ENCODE measurements at regions not wholly inside any gene's neighbourhood (a gene's known extent, or its start where the extent isn't known, plus 50 kb on each side); places are given as distances from the start of the nearest gene placed in this dataset.

DNA sequence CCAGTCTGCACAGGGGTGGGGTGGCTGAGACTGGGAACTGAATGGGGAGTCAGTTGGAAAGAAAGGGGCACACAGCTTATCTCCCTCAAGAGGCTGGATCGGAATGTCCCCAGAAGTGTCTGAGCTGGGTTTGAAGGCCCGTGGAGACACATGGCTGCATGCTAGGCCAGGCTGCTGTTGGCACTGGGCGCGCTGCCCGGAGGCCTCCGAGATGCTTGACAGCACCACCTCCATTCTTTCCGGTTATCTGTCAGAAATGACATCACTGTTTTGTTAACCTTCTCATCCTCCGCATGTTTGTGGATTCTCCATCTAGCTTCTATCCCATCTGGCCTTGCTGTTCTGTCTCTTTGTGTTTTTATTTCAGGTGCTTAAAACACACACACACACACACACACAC, 85.5 kb downstream of the APIP start:
- TF ChIP-seq, protein P1, sequence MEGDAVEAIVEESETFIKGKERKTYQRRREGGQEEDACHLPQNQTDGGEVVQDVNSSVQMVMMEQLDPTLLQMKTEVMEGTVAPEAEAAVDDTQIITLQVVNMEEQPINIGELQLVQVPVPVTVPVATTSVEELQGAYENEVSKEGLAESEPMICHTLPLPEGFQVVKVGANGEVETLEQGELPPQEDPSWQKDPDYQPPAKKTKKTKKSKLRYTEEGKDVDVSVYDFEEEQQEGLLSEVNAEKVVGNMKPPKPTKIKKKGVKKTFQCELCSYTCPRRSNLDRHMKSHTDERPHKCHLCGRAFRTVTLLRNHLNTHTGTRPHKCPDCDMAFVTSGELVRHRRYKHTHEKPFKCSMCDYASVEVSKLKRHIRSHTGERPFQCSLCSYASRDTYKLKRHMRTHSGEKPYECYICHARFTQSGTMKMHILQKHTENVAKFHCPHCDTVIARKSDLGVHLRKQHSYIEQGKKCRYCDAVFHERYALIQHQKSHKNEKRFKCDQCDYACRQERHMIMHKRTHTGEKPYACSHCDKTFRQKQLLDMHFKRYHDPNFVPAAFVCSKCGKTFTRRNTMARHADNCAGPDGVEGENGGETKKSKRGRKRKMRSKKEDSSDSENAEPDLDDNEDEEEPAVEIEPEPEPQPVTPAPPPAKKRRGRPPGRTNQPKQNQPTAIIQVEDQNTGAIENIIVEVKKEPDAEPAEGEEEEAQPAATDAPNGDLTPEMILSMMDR (conservative IDR thresholded peaks at IDR 0.05) = no peak
- Mint-ChIP-seq H3K27ac (no peak overlapping the region), H3K27me3 (no peaks in the 10 kb centered on the region), H3K4me1 (ENCODE audit: unreplicated experiment) (peaks cover 15% of the 10 kb centered on the region), H3K9me3 (no peaks in the 10 kb centered on the region), H3K4me3 (no peak overlapping the region), H3K36me3 (peaks cover 5% of the 10 kb centered on the region)
- DNase-seq (ENCODE audit: extremely low spot score, unreplicated experiment) = no peak

DNA sequence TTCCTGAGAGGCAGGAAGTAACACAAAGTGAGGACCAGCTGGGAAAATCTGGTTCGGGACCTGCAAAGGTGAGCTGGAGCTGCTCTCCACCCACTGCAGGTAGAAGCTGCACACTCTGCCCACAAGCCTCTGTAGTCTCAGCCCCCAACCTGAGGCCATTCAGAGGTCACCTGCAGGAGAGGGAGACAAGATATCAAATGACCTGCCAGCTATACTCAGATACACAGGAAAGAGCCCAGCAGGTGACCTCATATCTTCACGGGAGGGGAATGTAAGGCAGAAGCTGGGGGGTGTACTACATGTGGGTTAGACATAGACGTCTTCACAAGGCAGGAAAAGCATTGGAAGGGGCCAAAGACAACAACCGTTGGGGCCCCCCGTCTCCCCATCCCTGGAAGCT, 86.1 kb downstream of the APIP start:
- TF ChIP-seq, protein P1 (conservative IDR thresholded peaks at IDR 0.05) = no peak
- Mint-ChIP-seq H3K9me3 (no peaks in the 10 kb centered on the region), H3K27ac (no peak overlapping the region), H3K4me3 (no peak overlapping the region), H3K4me1 (ENCODE audit: unreplicated experiment) (peaks cover 15% of the 10 kb centered on the region), H3K27me3 (no peaks in the 10 kb centered on the region), H3K36me3 (peaks cover 5% of the 10 kb centered on the region)
- no peak for DNase-seq (ENCODE audit: extremely low spot score, unreplicated experiment)

DNA sequence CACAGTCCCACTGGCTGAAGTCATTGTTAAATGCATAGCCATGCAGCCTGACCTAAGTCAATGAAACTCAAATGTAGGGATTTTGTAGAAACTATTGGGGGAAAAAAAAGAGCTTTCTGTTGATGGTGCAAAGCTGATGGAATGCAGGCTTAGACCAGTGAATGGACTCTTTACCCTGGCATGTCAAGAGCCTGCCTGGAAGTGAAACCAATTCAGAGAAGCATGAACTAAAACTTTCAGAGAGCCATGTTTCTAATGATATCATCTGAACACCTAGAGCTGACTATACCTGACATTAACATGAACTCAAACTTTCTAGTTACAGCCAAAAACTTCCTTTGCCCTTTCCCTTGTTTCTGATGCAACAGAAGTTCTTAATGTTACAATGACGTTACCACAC, 89.0 kb downstream of the APIP start:
- Mint-ChIP-seq H3K4me1 (ENCODE audit: unreplicated experiment) (peaks cover 15% of the 10 kb centered on the region), H3K27me3 (no peaks in the 10 kb centered on the region), H3K4me3 (no peak overlapping the region), H3K9me3 (no peaks in the 10 kb centered on the region), H3K36me3 (peaks cover 5% of the 10 kb centered on the region), H3K27ac (no peak overlapping the region)
- TF ChIP-seq, protein P1 (conservative IDR thresholded peaks at IDR 0.05) = no peak
- DNase-seq (ENCODE audit: extremely low spot score, unreplicated experiment) = no peak

DNA sequence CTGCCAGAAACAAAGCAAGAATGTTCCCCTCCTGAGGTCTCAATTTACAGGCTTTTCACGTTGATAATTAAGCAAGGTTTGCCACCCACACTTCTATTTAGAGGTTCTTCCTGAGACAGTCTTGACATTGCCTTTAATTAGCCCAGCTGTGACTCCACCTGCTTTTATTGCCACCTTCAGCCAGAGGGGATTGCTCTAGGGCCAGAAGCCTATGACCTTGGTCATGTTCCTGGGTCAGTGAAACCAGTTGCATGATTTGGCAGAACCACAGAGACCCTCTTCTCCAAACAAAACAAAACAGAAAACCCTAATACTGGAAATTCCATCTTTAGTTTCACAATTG, 89.8 kb downstream of the APIP start:
- H3K4me3 Mint-ChIP-seq = no peak overlapping the region
- TF ChIP-seq, protein P1 (conservative IDR thresholded peaks at IDR 0.05) = no peak
- no peaks in the 10 kb centered on the region for H3K27me3 Mint-ChIP-seq
- DNase-seq (ENCODE audit: extremely low spot score, unreplicated experiment) = no peak
- H3K36me3 Mint-ChIP-seq = peaks cover 5% of the 10 kb centered on the region
- no peaks in the 10 kb centered on the region for H3K9me3 Mint-ChIP-seq
- no peak overlapping the region for H3K27ac Mint-ChIP-seq
- peaks cover 15% of the 10 kb centered on the region for H3K4me1 Mint-ChIP-seq (ENCODE audit: unreplicated experiment)

DNA sequence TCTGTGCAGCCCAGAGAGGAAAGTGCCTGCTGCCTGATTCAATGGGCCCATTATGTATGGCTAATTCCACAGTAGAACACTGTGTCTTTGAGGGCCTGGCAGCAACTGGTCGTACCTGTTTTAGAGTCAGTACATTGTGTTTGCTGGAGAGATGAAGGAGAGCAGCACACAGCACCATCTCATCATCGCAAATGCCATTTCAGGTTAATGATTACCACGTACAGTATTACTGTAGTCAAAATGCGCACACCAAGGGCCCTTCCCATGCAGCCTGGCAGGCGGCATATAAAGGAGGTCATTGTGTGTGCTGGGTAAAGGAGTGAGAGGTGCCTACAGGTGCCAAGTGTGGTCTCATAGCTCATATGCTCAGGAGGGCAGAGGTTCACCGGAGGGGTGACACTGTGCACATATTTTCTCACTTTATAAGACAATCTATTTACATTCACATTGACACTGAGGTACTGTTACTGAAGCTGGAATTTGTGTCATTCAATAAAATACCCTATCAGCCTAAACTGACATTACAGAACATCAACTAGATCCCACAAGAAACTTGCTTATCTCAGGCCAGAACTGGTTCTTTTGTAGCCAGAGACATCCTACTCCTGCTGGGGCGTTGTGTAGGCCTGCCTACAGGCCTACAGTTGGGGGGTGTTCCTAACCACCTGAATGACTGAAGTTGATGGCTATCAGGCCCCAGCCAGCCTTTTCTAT, 90.4 kb downstream of the APIP start:
- Mint-ChIP-seq H3K4me3 (no peak overlapping the region), H3K4me1 (ENCODE audit: unreplicated experiment) (peaks cover 12% of the 10 kb centered on the region), H3K27me3 (no peaks in the 10 kb centered on the region), H3K9me3 (no peaks in the 10 kb centered on the region), H3K27ac (peak overlapping the region; percentile 66), H3K36me3 (no peaks in the 10 kb centered on the region)
- TF ChIP-seq, protein P1 (conservative IDR thresholded peaks at IDR 0.05) = no peak
- no peak for DNase-seq (ENCODE audit: extremely low spot score, unreplicated experiment)

DNA sequence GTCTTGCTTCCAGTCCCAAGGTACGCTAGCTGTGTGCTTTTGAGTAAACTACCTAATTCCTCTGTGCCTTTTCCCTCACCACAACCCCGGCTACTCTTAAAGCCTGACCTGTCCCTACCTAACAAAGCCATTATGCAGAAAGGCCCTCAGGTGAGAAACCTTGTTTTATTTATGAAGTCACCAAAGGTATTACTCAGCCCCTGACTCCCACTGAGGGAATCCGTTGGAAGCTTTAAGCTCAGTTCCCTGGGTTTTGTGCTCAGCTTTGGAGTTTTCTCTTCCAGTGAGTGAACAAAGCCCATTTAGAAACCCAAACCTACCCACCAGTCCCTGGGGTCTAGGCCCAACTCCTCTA, 90.9 kb downstream of the APIP start:
- TF ChIP-seq, protein P1 (conservative IDR thresholded peaks at IDR 0.05) = no peak
- Mint-ChIP-seq H3K4me1 (ENCODE audit: unreplicated experiment) (peaks cover 7% of the 10 kb centered on the region), H3K4me3 (no peak overlapping the region), H3K36me3 (no peaks in the 10 kb centered on the region), H3K9me3 (no peaks in the 10 kb centered on the region), H3K27ac (peak overlapping the region; percentile 66), H3K27me3 (no peaks in the 10 kb centered on the region)
- DNase-seq (ENCODE audit: extremely low spot score, unreplicated experiment) = no peak
